ENCODE measurements at regions not wholly inside any gene's neighbourhood (a gene's known extent, or its start where the extent isn't known, plus 50 kb on each side); places are given as distances from the start of the nearest gene placed in this dataset.

DNA sequence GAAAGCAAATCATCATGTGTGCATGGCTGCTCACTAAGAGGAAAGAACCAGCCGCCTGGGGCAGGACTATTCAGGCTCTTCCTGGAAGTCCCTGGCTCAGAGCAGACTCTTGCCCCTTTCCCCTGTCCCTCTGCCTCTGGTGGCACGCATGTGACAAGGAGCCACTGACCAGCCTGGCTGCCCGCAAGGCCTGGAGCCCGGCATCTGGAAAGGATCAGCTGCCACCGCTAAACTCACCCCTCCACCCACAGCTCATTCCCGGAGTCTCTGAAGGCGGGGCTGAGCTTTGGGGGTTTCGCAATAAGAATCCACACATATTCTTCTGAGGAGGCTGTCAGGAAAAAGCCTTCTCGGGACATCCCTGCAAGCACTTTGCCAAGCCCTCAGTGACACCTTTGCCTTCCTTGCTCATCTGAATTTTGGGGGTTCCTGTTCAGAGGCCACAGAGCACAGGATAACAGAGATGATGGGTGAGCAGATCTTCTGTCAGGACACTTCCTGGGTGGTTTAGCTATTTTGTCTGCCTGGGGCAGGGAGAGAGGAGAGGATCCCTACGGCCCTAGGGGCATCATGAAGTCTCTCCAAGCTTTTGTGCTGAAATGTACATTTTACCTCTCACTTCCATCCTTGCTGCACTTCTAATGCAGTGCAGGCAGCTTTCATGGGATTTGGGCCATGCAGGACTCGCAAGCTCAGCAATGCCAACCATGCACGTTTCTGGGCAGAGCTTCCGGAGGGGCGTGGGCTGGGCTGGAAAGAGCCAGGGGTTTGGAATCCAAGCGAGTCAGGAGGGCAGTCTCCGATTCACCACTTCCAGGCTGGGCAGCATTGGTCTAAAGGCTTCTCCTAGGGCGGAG, 124.8 kb upstream of the MAP1LC3B2 start (continued):
- TF ChIP-seq ZZZ3 (CRISPR knock-in tag; IDR thresholded peaks at IDR 0.05; ENCODE audit: borderline replicate concordance) (no peak), SIN3B (IDR thresholded peaks at IDR 0.05; ENCODE audit: low read length) (no peak), FOXP1 (IDR thresholded peaks at IDR 0.05) (no peak), FOXP1 (CRISPR knock-in tag; IDR thresholded peaks at IDR 0.05) (no peak), SP5 (CRISPR knock-in tag; IDR thresholded peaks at IDR 0.05; ENCODE audit: borderline replicate concordance, low read depth) (no peak), ZNF460 (CRISPR knock-in tag; IDR thresholded peaks at IDR 0.05; ENCODE audit: borderline replicate concordance) (no peak), ZMYM3 (CRISPR knock-in tag; IDR thresholded peaks at IDR 0.05) (no peak), NFKB2 (CRISPR knock-in tag; IDR thresholded peaks at IDR 0.05; ENCODE audit: borderline replicate concordance) (no peak), KDM5A (IDR thresholded peaks at IDR 0.05; ENCODE audit: borderline replicate concordance, low read length) (no peak), CEBPB (IDR thresholded peaks at IDR 0.05; ENCODE audit: borderline replicate concordance, low read depth, low read length) (peak; percentile 73), GZF1 (CRISPR knock-in tag; IDR thresholded peaks at IDR 0.05) (no peak), TAF1 (CRISPR knock-in tag; IDR thresholded peaks at IDR 0.05) (no peak)
- TF ChIP-seq, protein P1, sequence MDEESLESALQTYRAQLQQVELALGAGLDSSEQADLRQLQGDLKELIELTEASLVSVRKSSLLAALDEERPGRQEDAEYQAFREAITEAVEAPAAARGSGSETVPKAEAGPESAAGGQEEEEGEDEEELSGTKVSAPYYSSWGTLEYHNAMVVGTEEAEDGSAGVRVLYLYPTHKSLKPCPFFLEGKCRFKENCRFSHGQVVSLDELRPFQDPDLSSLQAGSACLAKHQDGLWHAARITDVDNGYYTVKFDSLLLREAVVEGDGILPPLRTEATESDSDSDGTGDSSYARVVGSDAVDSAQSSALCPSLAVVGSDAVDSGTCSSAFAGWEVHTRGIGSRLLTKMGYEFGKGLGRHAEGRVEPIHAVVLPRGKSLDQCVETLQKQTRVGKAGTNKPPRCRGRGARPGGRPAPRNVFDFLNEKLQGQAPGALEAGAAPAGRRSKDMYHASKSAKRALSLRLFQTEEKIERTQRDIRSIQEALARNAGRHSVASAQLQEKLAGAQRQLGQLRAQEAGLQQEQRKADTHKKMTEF (CRISPR knock-in tag; IDR thresholded peaks at IDR 0.05): no peak
- TF ChIP-seq, protein P2, sequence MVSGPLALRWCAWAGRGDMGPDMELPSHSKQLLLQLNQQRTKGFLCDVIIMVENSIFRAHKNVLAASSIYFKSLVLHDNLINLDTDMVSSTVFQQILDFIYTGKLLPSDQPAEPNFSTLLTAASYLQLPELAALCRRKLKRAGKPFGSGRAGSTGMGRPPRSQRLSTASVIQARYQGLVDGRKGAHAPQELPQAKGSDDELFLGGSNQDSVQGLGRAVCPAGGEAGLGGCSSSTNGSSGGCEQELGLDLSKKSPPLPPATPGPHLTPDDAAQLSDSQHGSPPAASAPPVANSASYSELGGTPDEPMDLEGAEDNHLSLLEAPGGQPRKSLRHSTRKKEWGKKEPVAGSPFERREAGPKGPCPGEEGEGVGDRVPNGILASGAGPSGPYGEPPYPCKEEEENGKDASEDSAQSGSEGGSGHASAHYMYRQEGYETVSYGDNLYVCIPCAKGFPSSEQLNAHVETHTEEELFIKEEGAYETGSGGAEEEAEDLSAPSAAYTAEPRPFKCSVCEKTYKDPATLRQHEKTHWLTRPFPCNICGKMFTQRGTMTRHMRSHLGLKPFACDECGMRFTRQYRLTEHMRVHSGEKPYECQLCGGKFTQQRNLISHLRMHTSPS (CRISPR knock-in tag; IDR thresholded peaks at IDR 0.05; ENCODE audit: low read depth): 0 out of 2 replicates have a peak, but pooled peaks have one; percentile 37
- TF ChIP-seq, protein P3, sequence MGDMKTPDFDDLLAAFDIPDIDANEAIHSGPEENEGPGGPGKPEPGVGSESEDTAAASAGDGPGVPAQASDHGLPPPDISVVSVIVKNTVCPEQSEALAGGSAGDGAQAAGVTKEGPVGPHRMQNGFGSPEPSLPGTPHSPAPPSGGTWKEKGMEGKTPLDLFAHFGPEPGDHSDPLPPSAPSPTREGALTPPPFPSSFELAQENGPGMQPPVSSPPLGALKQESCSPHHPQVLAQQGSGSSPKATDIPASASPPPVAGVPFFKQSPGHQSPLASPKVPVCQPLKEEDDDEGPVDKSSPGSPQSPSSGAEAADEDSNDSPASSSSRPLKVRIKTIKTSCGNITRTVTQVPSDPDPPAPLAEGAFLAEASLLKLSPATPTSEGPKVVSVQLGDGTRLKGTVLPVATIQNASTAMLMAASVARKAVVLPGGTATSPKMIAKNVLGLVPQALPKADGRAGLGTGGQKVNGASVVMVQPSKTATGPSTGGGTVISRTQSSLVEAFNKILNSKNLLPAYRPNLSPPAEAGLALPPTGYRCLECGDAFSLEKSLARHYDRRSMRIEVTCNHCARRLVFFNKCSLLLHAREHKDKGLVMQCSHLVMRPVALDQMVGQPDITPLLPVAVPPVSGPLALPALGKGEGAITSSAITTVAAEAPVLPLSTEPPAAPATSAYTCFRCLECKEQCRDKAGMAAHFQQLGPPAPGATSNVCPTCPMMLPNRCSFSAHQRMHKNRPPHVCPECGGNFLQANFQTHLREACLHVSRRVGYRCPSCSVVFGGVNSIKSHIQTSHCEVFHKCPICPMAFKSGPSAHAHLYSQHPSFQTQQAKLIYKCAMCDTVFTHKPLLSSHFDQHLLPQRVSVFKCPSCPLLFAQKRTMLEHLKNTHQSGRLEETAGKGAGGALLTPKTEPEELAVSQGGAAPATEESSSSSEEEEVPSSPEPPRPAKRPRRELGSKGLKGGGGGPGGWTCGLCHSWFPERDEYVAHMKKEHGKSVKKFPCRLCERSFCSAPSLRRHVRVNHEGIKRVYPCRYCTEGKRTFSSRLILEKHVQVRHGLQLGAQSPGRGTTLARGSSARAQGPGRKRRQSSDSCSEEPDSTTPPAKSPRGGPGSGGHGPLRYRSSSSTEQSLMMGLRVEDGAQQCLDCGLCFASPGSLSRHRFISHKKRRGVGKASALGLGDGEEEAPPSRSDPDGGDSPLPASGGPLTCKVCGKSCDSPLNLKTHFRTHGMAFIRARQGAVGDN (CRISPR knock-in tag; IDR thresholded peaks at IDR 0.05): 0 out of 2 replicates have a peak, but pooled peaks have one; percentile 10
- TF ChIP-seq, protein P4, sequence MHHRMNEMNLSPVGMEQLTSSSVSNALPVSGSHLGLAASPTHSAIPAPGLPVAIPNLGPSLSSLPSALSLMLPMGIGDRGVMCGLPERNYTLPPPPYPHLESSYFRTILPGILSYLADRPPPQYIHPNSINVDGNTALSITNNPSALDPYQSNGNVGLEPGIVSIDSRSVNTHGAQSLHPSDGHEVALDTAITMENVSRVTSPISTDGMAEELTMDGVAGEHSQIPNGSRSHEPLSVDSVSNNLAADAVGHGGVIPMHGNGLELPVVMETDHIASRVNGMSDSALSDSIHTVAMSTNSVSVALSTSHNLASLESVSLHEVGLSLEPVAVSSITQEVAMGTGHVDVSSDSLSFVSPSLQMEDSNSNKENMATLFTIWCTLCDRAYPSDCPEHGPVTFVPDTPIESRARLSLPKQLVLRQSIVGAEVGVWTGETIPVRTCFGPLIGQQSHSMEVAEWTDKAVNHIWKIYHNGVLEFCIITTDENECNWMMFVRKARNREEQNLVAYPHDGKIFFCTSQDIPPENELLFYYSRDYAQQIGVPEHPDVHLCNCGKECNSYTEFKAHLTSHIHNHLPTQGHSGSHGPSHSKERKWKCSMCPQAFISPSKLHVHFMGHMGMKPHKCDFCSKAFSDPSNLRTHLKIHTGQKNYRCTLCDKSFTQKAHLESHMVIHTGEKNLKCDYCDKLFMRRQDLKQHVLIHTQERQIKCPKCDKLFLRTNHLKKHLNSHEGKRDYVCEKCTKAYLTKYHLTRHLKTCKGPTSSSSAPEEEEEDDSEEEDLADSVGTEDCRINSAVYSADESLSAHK (CRISPR knock-in tag; IDR thresholded peaks at IDR 0.05; ENCODE audit: borderline replicate concordance): no peak
- TF ChIP-seq, protein P5, sequence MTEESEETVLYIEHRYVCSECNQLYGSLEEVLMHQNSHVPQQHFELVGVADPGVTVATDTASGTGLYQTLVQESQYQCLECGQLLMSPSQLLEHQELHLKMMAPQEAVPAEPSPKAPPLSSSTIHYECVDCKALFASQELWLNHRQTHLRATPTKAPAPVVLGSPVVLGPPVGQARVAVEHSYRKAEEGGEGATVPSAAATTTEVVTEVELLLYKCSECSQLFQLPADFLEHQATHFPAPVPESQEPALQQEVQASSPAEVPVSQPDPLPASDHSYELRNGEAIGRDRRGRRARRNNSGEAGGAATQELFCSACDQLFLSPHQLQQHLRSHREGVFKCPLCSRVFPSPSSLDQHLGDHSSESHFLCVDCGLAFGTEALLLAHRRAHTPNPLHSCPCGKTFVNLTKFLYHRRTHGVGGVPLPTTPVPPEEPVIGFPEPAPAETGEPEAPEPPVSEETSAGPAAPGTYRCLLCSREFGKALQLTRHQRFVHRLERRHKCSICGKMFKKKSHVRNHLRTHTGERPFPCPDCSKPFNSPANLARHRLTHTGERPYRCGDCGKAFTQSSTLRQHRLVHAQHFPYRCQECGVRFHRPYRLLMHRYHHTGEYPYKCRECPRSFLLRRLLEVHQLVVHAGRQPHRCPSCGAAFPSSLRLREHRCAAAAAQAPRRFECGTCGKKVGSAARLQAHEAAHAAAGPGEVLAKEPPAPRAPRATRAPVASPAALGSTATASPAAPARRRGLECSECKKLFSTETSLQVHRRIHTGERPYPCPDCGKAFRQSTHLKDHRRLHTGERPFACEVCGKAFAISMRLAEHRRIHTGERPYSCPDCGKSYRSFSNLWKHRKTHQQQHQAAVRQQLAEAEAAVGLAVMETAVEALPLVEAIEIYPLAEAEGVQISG (CRISPR knock-in tag; IDR thresholded peaks at IDR 0.05): no peak
